ENCODE measurements at regions not wholly inside any gene's neighbourhood (a gene's known extent, or its start where the extent isn't known, plus 50 kb on each side); places are given as distances from the start of the nearest gene placed in this dataset.

DNA sequence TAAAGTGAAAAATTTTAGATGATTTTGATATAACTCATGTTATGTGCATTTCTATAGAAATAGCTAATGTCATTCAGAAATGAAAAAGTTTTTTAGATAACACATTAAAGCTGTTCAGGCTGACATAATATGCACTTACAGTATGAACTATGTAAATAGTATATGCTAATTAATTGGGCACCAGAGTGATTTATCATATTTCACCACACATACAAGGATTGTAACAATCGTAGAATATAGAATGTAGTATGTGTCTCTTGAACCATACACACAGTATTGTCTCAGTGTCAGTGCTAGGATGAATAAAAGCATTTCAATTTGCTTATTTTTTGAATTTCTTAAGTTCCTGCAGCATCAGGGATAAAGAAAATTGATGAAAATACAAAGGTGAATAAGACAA lies 710.0 kb downstream of the OTOL1 start:
- H3K27me3 ChIP-seq (ENCODE audit: insufficient read depth, low read depth, severe bottlenecking), result no peaks in the 10 kb centered on the region
- DNase-seq, result no peak
- TF ChIP-seq, protein P1, sequence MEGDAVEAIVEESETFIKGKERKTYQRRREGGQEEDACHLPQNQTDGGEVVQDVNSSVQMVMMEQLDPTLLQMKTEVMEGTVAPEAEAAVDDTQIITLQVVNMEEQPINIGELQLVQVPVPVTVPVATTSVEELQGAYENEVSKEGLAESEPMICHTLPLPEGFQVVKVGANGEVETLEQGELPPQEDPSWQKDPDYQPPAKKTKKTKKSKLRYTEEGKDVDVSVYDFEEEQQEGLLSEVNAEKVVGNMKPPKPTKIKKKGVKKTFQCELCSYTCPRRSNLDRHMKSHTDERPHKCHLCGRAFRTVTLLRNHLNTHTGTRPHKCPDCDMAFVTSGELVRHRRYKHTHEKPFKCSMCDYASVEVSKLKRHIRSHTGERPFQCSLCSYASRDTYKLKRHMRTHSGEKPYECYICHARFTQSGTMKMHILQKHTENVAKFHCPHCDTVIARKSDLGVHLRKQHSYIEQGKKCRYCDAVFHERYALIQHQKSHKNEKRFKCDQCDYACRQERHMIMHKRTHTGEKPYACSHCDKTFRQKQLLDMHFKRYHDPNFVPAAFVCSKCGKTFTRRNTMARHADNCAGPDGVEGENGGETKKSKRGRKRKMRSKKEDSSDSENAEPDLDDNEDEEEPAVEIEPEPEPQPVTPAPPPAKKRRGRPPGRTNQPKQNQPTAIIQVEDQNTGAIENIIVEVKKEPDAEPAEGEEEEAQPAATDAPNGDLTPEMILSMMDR (IDR thresholded peaks at IDR 0.05; ENCODE audit: low read depth, low read length), result no peak
- no peak overlapping the region for H3K4me3 ChIP-seq (ENCODE audit: low read depth, low read length)
- no peaks in the 10 kb centered on the region for H3K9me3 ChIP-seq (ENCODE audit: severe bottlenecking)
- no peak overlapping the region for H3K27ac ChIP-seq
- no peaks in the 10 kb centered on the region for H3K36me3 ChIP-seq

DNA sequence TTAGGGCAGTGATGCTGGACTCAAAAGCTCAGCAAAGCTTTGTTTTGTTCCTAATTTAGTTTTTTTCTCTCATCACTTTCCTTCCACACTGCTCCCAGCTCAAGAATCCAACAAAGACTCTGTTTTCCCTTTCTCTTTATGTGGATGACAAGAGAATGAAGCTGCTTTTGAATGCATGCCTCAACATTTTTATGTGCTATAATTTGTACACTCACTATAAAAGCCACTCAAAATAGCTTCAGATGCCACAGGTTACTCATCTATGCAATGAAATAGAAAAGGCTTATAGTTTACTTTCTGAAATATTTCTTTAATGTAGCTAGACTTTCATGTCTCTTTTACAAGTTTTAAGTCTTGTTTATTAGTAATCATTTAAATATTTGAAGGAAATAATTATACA lies 714.9 kb downstream of the OTOL1 start:
- TF ChIP-seq, protein P1 (IDR thresholded peaks at IDR 0.05; ENCODE audit: low read depth, low read length), result no peak
- Histone ChIP-seq H3K9me3 (ENCODE audit: severe bottlenecking) (no peaks in the 10 kb centered on the region), H3K27me3 (ENCODE audit: insufficient read depth, low read depth, severe bottlenecking) (no peaks in the 10 kb centered on the region), H3K4me3 (ENCODE audit: low read depth, low read length) (no peak overlapping the region), H3K36me3 (no peaks in the 10 kb centered on the region), H3K27ac (no peak overlapping the region)
- DNase-seq, result no peak

DNA sequence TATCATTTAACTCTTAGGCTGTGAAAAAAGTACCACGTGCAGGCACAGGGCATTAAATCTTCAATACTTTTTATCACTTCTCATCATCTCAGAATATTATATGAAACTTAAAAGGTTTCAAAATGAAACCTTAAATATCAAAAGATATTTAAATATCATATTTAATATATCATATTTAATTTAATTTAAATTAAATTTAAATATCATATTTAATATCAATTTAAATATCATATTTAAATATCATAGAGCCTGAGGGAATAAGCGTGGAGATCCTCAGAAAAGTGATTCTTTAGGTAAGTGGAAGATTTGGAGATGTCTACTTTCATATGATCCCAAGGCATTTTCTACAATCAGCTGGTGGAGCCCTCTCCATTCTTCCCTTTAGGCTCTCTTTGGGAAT lies 716.6 kb downstream of the OTOL1 start:
- Histone ChIP-seq H3K36me3 (no peaks in the 10 kb centered on the region), H3K27ac (no peak overlapping the region), H3K27me3 (ENCODE audit: insufficient read depth, low read depth, severe bottlenecking) (no peaks in the 10 kb centered on the region), H3K4me3 (ENCODE audit: low read depth, low read length) (no peak overlapping the region), H3K9me3 (ENCODE audit: severe bottlenecking) (no peaks in the 10 kb centered on the region)
- no peak for DNase-seq
- TF ChIP-seq, protein P1 (IDR thresholded peaks at IDR 0.05; ENCODE audit: low read depth, low read length), result no peak

DNA sequence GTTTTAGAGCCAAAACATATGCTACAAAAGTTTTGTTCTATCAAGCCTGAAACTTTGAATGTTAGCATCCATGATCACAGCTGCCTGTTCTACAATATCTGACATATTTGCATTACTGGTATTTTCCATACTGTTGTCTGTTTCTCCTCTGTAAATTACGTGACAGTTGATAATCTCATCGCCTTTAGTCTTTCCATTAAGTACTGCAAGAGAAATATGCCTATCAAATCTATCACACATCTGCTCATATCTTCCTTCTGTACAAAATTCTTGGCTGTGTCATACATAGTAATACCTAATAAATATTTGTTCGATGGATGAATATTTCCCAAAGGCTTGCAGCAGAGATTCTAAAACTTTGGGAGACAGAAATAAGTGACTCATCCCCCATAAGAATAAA lies 717.3 kb downstream of the OTOL1 start:
- H3K36me3 ChIP-seq, result no peaks in the 10 kb centered on the region
- H3K4me3 ChIP-seq (ENCODE audit: low read depth, low read length), result no peak overlapping the region
- TF ChIP-seq, protein P1 (IDR thresholded peaks at IDR 0.05; ENCODE audit: low read depth, low read length), result no peak
- no peak overlapping the region for H3K27ac ChIP-seq
- DNase-seq, result no peak
- no peaks in the 10 kb centered on the region for H3K27me3 ChIP-seq (ENCODE audit: insufficient read depth, low read depth, severe bottlenecking)
- no peaks in the 10 kb centered on the region for H3K9me3 ChIP-seq (ENCODE audit: severe bottlenecking)

DNA sequence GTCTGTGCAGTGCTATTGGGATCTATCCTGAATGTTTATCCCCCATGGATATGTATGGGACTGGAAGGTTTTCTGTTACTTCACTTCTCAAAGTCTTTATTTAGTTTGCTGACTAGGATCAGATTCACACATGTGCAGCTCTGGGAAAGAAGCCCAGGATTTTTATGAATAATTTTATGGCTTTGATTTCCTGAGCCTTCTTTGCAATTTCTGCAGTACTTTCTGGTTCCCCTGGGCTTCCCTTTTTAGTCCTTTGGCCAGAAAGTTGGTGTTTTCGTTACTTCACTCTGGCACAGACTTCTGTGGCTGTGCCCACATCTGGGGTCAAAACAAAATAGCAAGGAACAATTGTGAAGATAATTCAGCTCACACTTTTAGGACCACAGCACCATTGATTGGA lies 721.0 kb downstream of the OTOL1 start:
- TF ChIP-seq, protein P1 (IDR thresholded peaks at IDR 0.05; ENCODE audit: low read depth, low read length), result no peak
- Histone ChIP-seq H3K36me3 (no peaks in the 10 kb centered on the region), H3K4me3 (ENCODE audit: low read depth, low read length) (no peak overlapping the region), H3K9me3 (ENCODE audit: severe bottlenecking) (no peaks in the 10 kb centered on the region), H3K27me3 (ENCODE audit: insufficient read depth, low read depth, severe bottlenecking) (no peaks in the 10 kb centered on the region), H3K27ac (no peak overlapping the region)
- no peak for DNase-seq

DNA sequence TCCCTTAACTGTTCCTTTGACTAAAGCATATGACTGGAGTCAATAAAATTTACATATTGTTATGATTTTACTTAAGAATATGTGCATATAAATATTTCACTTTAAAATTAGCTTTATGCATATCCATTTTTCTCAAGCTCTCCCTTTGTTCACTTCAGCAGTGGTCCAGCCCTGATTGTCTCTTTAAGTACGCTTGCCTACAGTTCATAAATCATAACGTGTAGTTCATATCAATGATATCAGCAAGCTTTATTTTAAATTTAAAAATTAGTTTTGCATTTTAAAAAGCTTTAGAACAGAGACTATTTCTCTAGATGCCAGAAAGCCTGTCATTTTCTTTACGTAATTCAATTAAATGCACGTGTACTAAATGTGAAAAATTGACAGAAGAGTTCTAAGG lies 721.9 kb downstream of the OTOL1 start:
- no peak for DNase-seq
- TF ChIP-seq, protein P1 (IDR thresholded peaks at IDR 0.05; ENCODE audit: low read depth, low read length), result no peak
- H3K4me3 ChIP-seq (ENCODE audit: low read depth, low read length), result no peak overlapping the region

More for the DNA sequence above, 721.9 kb downstream of the OTOL1 start:
- Histone ChIP-seq H3K9me3 (ENCODE audit: severe bottlenecking) (no peaks in the 10 kb centered on the region), H3K27ac (no peak overlapping the region), H3K36me3 (no peaks in the 10 kb centered on the region), H3K27me3 (ENCODE audit: insufficient read depth, low read depth, severe bottlenecking) (no peaks in the 10 kb centered on the region)
